NCI-H1436 (cell line): ENCODE measurements at regions not wholly inside any gene's neighbourhood (a gene's known extent, or its start where the extent isn't known, plus 50 kb on each side); places are given as distances from the start of the nearest gene placed in this dataset.
"Not testable (repeated sequence)": the region's sequence is repeated elsewhere in the genome, so short reads cannot be mapped to it uniquely, and the experiment has no call there.

ENCODE experiments used
- DNase-seq: peaks from one replicate; lab custom pipeline; 2025; lab: John Stamatoyannopoulos, UW

GRCh38 chr5:84790406-84790805 lies 405.7 kb upstream of the EDIL3 start:
- no peak for DNase-seq

GRCh38 chr5:84783003-84783402 lies 398.3 kb upstream of the EDIL3 start:
- DNase-seq, result no peak

GRCh38 chr5:84779186-84779585 lies 394.5 kb upstream of the EDIL3 start:
- DNase-seq, result no peak

- no peak for DNase-seq
These were observed 379.5 kb upstream of the EDIL3 start for GRCh38 chr5:84764227-84764626.

GRCh38 chr5:84758008-84758407 lies 373.3 kb upstream of the EDIL3 start:
- no peak for DNase-seq

GRCh38 chr5:84752780-84753179 lies 368.1 kb upstream of the EDIL3 start:
- no peak for DNase-seq

- no peak for DNase-seq
These were observed 363.6 kb upstream of the EDIL3 start for GRCh38 chr5:84748313-84748712.

GRCh38 chr5:84746280-84746679 lies 361.6 kb upstream of the EDIL3 start:
- DNase-seq, result not testable (repeated sequence)

- no peak for DNase-seq
These were observed 356.4 kb upstream of the EDIL3 start for GRCh38 chr5:84741056-84741455.

- no peak for DNase-seq
These were observed 344.6 kb upstream of the EDIL3 start for GRCh38 chr5:84729326-84729725.

GRCh38 chr5:84727708-84728107 lies 343.0 kb upstream of the EDIL3 start:
- no peak for DNase-seq

GRCh38 chr5:84725946-84726570 lies 341.4 kb upstream of the EDIL3 start:
- DNase-seq, result no peak

- no peak for DNase-seq
These were observed 340.0 kb upstream of the EDIL3 start for GRCh38 chr5:84724683-84725082.

- no peak for DNase-seq
These were observed 339.5 kb upstream of the EDIL3 start for GRCh38 chr5:84724181-84724580.

- no peak for DNase-seq
These were observed 333.7 kb upstream of the EDIL3 start for GRCh38 chr5:84718377-84718776.

- DNase-seq, result no peak
These were observed 331.0 kb upstream of the EDIL3 start for GRCh38 chr5:84715686-84716085.

- no peak for DNase-seq
These were observed 330.4 kb upstream of the EDIL3 start for GRCh38 chr5:84715091-84715490.

- DNase-seq, result no peak
These were observed 324.4 kb upstream of the EDIL3 start for GRCh38 chr5:84709075-84709474.

GRCh38 chr5:84706678-84707641 lies 322.3 kb upstream of the EDIL3 start:
- no peak for DNase-seq

- DNase-seq, result not testable (repeated sequence)
These were observed 315.9 kb upstream of the EDIL3 start for GRCh38 chr5:84700545-84700944.

- DNase-seq, result no peak
These were observed 312.0 kb upstream of the EDIL3 start for GRCh38 chr5:84696651-84697050.

- no peak for DNase-seq
These were observed 310.6 kb upstream of the EDIL3 start for GRCh38 chr5:84695330-84695729.

GRCh38 chr5:84693256-84693655 lies 308.6 kb upstream of the EDIL3 start:
- no peak for DNase-seq
